Esophagus squamous epithelium (tissue), 4 donors: ENCODE measurements at regions not wholly inside any gene's neighbourhood (a gene's known extent, or its start where the extent isn't known, plus 50 kb on each side); places are given as distances from the start of the nearest gene placed in this dataset.

Experiments
- CTCF ChIP-seq, 6 experiments: fragments of 450-650 bp in 4 of 6; fragments of 200-600 bp in 2 of 6; sonication (generic) in 2 of 6; IDR thresholded peaks; one replicate each; pipeline ENCODE4 v1.5.1; 2016 to 2019; ENCODE audit warnings: antibody characterized with exemption in 6 of 6, mild to moderate bottlenecking in 4 of 6, moderate library complexity in 4 of 6
- POLR2A ChIP-seq, 4 donors: fragments of 450-650 bp; IDR thresholded peaks; one replicate each; pipeline ENCODE4 v1.6.1; 2017; ENCODE audit warnings: antibody characterized with exemption in 4 of 4, mild to moderate bottlenecking in 4 of 4, moderate library complexity in 3 of 4

GRCh38 chr18:39529358-39529757 is 1963.8 kb upstream of the CELF4 start:
- TF ChIP-seq CTCF (IDR thresholded peaks at IDR 0.05), result no peak
- TF ChIP-seq POLR2A (IDR thresholded peaks at IDR 0.05), result no peak
